Glutamatergic neuron (in vitro differentiated cells): ENCODE measurements at regions not wholly inside any gene's neighbourhood (a gene's known extent, or its start where the extent isn't known, plus 50 kb on each side); places are given as distances from the start of the nearest gene placed in this dataset.

Experiments used
- DNase-seq: peaks from one replicate; pipeline ENCODE4 v3.0.0; 2022
- H3K27ac Mint-ChIP-seq: one replicate; pipeline ENCODE4 v1.8.0; 2020; ENCODE audit warnings: mild to moderate bottlenecking, mixed read lengths, inconsistent platforms; ENCODE audit not compliant: unreplicated experiment
- H3K27me3 Mint-ChIP-seq: one replicate; pipeline ENCODE4 v1.8.0; 2020; ENCODE audit warnings: mild to moderate bottlenecking, moderate library complexity, mixed read lengths, inconsistent platforms; ENCODE audit not compliant: unreplicated experiment
- H3K36me3 Mint-ChIP-seq: one replicate; pipeline ENCODE4 v1.8.0; 2020; ENCODE audit warnings: mild to moderate bottlenecking, mixed read lengths, inconsistent platforms; ENCODE audit not compliant: unreplicated experiment
- H3K4me1 Mint-ChIP-seq: one replicate; pipeline ENCODE4 v1.8.0; 2020; ENCODE audit warnings: mild to moderate bottlenecking, low read depth, mixed read lengths, inconsistent platforms; ENCODE audit not compliant: unreplicated experiment
- H3K4me3 Mint-ChIP-seq: one replicate; pipeline ENCODE4 v1.8.0; 2020; ENCODE audit warnings: mild to moderate bottlenecking, mixed read lengths, inconsistent platforms; ENCODE audit not compliant: unreplicated experiment
- H3K9me3 Mint-ChIP-seq: one replicate; pipeline ENCODE4 v1.8.0; 2020; ENCODE audit warnings: mild to moderate bottlenecking, moderate library complexity, mixed read lengths, inconsistent platforms; ENCODE audit not compliant: unreplicated experiment
- TF ChIP-seq, protein P1 (sequence below): fragments of 200-600 bp; sonication (generic); IDR thresholded peaks from one replicate; pipeline ENCODE4 v1.5.0; 2021; ENCODE audit not compliant: partially characterized antibody, unreplicated experiment

DNA sequence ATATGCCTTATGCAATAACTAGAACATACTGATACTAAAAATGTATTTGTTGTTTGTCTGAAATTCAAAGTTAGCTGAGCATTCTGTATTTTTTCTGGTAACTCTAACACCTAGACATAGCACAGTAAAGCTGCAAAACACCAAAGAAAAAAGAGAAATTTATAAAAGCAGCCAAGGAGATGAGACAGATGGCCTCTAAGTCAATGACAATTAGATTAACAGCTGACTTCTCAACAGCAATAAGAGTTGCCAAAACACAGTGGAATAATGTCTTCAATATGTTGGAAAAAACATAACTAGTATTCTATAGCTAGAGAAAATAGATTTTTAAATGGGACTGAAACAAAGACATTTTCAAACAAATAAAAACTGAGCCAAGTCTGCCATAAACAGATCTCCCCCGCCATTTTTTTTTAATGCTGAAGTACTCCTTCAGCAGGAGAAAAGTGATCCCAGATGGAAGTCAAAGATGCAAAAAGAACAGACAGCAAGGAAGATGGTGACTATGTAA is 81.3 kb downstream of the SYF2 start:
- H3K4me1 Mint-ChIP-seq, result no peaks in the 10 kb centered on the region
- no peak overlapping the region for H3K4me3 Mint-ChIP-seq
- H3K9me3 Mint-ChIP-seq, result no peaks in the 10 kb centered on the region
- peak overlapping the region; percentile 21 for H3K27ac Mint-ChIP-seq
- H3K36me3 Mint-ChIP-seq, result no peaks in the 10 kb centered on the region
- no peak for DNase-seq
- peaks cover 2% of the 10 kb centered on the region for H3K27me3 Mint-ChIP-seq
- TF ChIP-seq, protein P1, sequence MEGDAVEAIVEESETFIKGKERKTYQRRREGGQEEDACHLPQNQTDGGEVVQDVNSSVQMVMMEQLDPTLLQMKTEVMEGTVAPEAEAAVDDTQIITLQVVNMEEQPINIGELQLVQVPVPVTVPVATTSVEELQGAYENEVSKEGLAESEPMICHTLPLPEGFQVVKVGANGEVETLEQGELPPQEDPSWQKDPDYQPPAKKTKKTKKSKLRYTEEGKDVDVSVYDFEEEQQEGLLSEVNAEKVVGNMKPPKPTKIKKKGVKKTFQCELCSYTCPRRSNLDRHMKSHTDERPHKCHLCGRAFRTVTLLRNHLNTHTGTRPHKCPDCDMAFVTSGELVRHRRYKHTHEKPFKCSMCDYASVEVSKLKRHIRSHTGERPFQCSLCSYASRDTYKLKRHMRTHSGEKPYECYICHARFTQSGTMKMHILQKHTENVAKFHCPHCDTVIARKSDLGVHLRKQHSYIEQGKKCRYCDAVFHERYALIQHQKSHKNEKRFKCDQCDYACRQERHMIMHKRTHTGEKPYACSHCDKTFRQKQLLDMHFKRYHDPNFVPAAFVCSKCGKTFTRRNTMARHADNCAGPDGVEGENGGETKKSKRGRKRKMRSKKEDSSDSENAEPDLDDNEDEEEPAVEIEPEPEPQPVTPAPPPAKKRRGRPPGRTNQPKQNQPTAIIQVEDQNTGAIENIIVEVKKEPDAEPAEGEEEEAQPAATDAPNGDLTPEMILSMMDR, result no peak

DNA sequence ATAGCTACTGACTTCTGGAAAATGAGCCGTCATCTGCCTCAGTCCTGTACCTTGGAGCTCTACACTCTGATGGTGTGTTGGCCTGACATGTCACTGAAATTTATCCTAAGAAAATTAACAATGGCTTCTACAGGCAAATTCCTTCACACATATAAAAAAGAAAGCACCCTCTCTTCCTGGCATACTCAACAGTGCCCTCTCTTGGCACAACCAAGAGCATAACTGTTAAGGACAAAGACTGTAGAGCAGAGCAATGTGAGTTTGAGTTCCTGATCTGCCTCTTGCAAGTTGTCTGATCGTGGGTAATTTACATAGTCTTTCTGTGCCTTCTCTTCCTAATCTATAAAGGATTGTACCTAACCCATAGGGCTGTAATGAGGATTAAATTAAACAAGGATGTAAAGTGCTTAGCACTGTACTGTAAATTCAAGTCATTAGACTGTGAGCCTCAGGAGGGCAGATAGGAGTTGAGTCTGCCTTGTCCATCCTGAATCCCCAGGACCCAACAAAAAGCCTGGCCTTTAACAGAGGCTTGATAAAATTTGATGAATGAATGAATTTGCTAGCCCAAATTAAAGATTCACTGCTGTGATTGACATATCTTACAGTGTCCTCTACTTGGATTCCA is 83.5 kb downstream of the SYF2 start:
- no peak overlapping the region for H3K4me3 Mint-ChIP-seq
- no peaks in the 10 kb centered on the region for H3K27me3 Mint-ChIP-seq
- no peaks in the 10 kb centered on the region for H3K9me3 Mint-ChIP-seq

DNA sequence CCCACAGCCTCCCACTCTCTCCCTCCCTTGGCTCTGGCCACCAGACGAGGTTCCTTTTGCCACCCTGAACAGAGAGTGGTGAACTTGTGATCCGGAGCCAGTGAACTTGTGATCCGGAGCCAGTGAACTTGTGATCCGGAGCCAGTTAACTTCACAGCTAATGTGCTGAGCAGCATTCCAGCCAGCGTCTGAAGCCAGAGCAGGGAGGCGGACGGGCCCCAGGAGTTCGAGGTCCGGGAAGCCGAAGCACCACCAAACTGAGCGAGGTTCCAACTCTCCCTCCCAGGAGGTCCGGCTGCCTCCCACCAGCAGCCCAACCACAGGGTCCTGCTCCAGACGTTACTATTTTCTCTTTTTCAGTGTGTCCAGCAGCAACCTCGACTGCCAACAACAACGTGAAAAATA is 85.8 kb downstream of the SYF2 start:
- Mint-ChIP-seq H3K4me3 (no peak overlapping the region), H3K4me1 (peaks cover 4% of the 10 kb centered on the region), H3K27me3 (peaks cover 3% of the 10 kb centered on the region), H3K36me3 (no peaks in the 10 kb centered on the region), H3K9me3 (no peaks in the 10 kb centered on the region), H3K27ac (no peak overlapping the region)
- no peak for DNase-seq
- TF ChIP-seq, protein P1, result no peak

More for the DNA sequence above, 83.5 kb downstream of the SYF2 start:
- no peak for DNase-seq
- no peaks in the 10 kb centered on the region for H3K36me3 Mint-ChIP-seq
- TF ChIP-seq, protein P1, result peak; percentile 18
- H3K4me1 Mint-ChIP-seq, result no peaks in the 10 kb centered on the region
- H3K27ac Mint-ChIP-seq, result no peak overlapping the region

DNA sequence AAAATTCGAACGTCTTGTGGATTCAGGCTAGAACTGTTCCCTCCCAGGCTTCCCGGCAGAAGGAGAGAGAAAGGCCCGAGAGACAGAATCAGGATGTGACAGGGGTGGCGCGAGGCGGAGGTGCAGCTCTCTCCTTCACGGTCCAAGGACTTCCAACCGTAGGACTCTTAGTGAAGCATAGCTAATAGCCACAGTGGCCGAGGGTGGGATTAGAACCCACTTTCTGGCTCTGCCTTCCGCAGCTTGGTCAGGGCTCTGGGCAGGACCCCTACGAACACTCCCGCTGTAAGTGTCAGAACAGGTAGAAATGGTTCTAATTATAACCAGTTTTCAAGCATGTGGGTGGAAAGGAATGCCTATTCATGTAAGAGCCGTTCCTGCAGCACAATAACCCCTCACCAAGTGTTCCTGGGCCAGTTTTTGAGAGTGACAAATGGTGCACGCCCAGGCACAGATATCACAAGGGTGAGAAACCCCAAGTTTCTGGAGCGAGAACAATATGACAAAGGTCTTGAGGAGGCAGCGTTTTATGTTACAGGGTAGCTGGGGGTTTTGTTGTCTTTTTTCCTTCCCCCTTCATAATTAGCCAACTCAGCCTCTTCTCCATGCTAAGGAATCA is 86.4 kb downstream of the SYF2 start:
- Mint-ChIP-seq H3K27me3 (peaks cover 3% of the 10 kb centered on the region), H3K4me1 (peaks cover 4% of the 10 kb centered on the region), H3K4me3 (no peak overlapping the region), H3K36me3 (no peaks in the 10 kb centered on the region), H3K27ac (no peak overlapping the region), H3K9me3 (no peaks in the 10 kb centered on the region)
- no peak for DNase-seq
- TF ChIP-seq, protein P1, result no peak
